ENCODE measurements at regions not wholly inside any gene's neighbourhood (a gene's known extent, or its start where the extent isn't known, plus 50 kb on each side); places are given as distances from the start of the nearest gene placed in this dataset.

GRCh38 chr16:13392341-13392740 lies 490.9 kb downstream of the SHISA9 start:
- TF ChIP-seq SP1 (IDR thresholded peaks at IDR 0.05): no peak
- TF ChIP-seq SP1 (CRISPR knock-in tag; IDR thresholded peaks at IDR 0.05): no peak
- no peak for TF ChIP-seq POLR2A (IDR thresholded peaks at IDR 0.05; ENCODE audit: insufficient read depth in 1 of 2, low read depth in 2 of 2, low read length in 2 of 2)
- TF ChIP-seq, protein P1, sequence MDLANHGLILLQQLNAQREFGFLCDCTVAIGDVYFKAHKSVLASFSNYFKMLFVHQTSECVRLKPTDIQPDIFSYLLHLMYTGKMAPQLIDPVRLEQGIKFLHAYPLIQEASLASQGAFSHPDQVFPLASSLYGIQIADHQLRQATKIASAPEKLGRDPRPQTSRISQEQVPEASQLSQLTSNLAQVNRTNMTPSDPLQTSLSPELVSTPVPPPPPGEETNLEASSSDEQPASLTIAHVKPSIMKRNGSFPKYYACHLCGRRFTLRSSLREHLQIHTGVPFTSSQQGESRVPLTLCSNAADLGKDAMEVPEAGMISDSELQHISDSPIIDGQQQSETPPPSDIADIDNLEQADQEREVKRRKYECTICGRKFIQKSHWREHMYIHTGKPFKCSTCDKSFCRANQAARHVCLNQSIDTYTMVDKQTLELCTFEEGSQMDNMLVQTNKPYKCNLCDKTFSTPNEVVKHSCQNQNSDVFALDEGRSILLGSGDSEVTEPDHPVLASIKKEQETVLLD (CRISPR knock-in tag; IDR thresholded peaks at IDR 0.05; ENCODE audit: low read depth): no peak
- TF ChIP-seq SKIL (CRISPR knock-in tag; IDR thresholded peaks at IDR 0.05; ENCODE audit: borderline replicate concordance): no peak
- no peak for TF ChIP-seq SALL2 (CRISPR knock-in tag; IDR thresholded peaks at IDR 0.05)
